Fibroblast of villous mesenchyme (primary cell): ENCODE measurements at regions not wholly inside any gene's neighbourhood (a gene's known extent, or its start where the extent isn't known, plus 50 kb on each side); places are given as distances from the start of the nearest gene placed in this dataset.

Source experiments
- DNase-seq: peaks from one replicate; pipeline ENCODE4 v3.0.0-alpha.2; 2010; ENCODE audit warnings: low read depth
- H3K4me3 ChIP-seq: 2 replicates; pipeline ENCODE4 v1.5.1; 2011; ENCODE audit warnings: low read depth, mild to moderate bottlenecking, low read length
- TF ChIP-seq, protein P1 (sequence below): IDR thresholded peaks from 2 replicates; pipeline ENCODE4 v1.5.1; 2012; ENCODE audit warnings: low read depth, mild to moderate bottlenecking, low read length; ENCODE audit not compliant: insufficient read depth

DNA sequence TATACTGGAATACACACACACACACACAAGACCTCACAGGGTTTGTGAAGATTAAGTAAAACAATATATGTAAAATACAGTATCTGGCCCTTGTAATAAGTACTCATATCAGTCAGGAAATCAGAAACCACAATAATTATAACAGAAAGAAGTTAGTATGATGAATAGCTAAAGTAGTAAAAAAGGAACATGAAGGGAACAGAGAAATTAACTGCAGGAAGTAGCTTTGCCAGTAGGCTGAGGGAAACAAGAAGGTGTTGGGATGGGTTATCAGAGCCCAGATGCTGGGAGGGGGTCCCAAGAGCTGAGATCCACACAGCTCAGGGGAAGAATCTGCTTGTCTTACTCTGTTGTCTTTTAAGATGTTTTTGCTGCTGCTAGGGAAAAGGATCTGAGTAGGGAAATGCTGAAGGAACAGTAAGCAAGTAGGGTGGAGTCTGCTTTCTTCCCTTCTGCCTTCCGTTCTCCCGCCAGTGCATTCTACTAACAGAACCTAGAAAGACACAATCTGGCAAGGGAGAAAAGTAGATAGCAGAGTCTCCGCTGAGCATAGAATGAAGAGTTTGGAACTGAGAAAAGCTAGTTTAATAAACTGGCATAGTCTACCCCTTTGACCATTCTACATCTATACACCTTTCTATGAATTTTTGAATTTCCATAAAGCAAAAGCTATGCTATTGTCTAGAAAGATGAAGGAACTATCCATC lies 55.3 kb upstream of the ALDH1A1 start:
- TF ChIP-seq, protein P1, sequence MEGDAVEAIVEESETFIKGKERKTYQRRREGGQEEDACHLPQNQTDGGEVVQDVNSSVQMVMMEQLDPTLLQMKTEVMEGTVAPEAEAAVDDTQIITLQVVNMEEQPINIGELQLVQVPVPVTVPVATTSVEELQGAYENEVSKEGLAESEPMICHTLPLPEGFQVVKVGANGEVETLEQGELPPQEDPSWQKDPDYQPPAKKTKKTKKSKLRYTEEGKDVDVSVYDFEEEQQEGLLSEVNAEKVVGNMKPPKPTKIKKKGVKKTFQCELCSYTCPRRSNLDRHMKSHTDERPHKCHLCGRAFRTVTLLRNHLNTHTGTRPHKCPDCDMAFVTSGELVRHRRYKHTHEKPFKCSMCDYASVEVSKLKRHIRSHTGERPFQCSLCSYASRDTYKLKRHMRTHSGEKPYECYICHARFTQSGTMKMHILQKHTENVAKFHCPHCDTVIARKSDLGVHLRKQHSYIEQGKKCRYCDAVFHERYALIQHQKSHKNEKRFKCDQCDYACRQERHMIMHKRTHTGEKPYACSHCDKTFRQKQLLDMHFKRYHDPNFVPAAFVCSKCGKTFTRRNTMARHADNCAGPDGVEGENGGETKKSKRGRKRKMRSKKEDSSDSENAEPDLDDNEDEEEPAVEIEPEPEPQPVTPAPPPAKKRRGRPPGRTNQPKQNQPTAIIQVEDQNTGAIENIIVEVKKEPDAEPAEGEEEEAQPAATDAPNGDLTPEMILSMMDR, result no peak
- no peak overlapping the region for H3K4me3 ChIP-seq
- no peak for DNase-seq

- TF ChIP-seq, protein P1, result no peak
- no peak overlapping the region for H3K4me3 ChIP-seq
- DNase-seq, result no peak
Measured at GRCh38 chr9:73006986-73007385, 54.1 kb upstream of the ALDH1A1 start.
